ENCODE measurements at regions not wholly inside any gene's neighbourhood (a gene's known extent, or its start where the extent isn't known, plus 50 kb on each side); places are given as distances from the start of the nearest gene placed in this dataset.
"Not testable (repeated sequence)": the region's sequence is repeated elsewhere in the genome, so short reads cannot be mapped to it uniquely, and the experiment has no call there.

- 91 to 97% methylated on average over 19 of the region's 19 CpGs for WGBS, 2 donors
- intact Hi-C loops (cut with DNase I): not testable (repeated sequence)
These were observed 198.0 kb downstream of the MEIS1 start for GRCh38 chr2:66632882-66633281.

GRCh38 chr2:66633631-66634030, 198.7 kb downstream of the MEIS1 start:
- Histone ChIP-seq H3K36me3 (no peaks in the 10 kb centered on the region), H3K4me1 (no peaks in the 10 kb centered on the region), H3K4me3 (no peak overlapping the region), H3K9me3 (peaks cover 0 to 17% (median 0%) of the 10 kb centered on the region in 11 donors), H3K27ac (no peak overlapping the region), H3K27me3 (no peaks in the 10 kb centered on the region)
- intact Hi-C loops (cut with DNase I): no loop called here
- no peak for ATAC-seq
- TF ChIP-seq CTCF (IDR thresholded peaks at IDR 0.05): no peak
- no peak for DNase-seq
- WGBS, 2 donors: 88 to 90% methylated on average over 3 of the region's 3 CpGs

More at GRCh38 chr2:66632882-66633281, 198.0 kb downstream of the MEIS1 start:
- H3K36me3 ChIP-seq, H3K27me3 ChIP-seq, H3K4me3 ChIP-seq, H3K27ac ChIP-seq, H3K4me1 ChIP-seq, ATAC-seq, DNase-seq: not testable (repeated sequence)
- peaks cover 0 to 17% (median 0%) of the 10 kb centered on the region in 11 donors for H3K9me3 ChIP-seq

GRCh38 chr2:66634784-66635183, 199.9 kb downstream of the MEIS1 start:
- Histone ChIP-seq H3K27me3 (no peaks in the 10 kb centered on the region), H3K36me3 (no peaks in the 10 kb centered on the region), H3K4me3 (no peak overlapping the region), H3K27ac (no peak overlapping the region), H3K4me1 (no peaks in the 10 kb centered on the region), H3K9me3 (peaks cover 0 to 17% (median 0%) of the 10 kb centered on the region in 11 donors)
- intact Hi-C loops (cut with DNase I): no loop called here
- DNase-seq (no peak), ATAC-seq (no peak)
- no peak for TF ChIP-seq CTCF (IDR thresholded peaks at IDR 0.05)

- intact Hi-C loops (cut with DNase I): no loop called here
These were observed 206.8 kb downstream of the MEIS1 start for GRCh38 chr2:66641685-66642084.

GRCh38 chr2:66648081-66648480, 213.2 kb downstream of the MEIS1 start:
- DNase-seq; H3K27me3 ChIP-seq; H3K4me1 ChIP-seq; ATAC-seq; H3K36me3 ChIP-seq; H3K27ac ChIP-seq; intact Hi-C loops (cut with DNase I); H3K4me3 ChIP-seq: not testable (repeated sequence)
- WGBS, 2 donors: 56 to 73% methylated on average over 12 of the region's 12 CpGs
- H3K9me3 ChIP-seq: peaks cover 0 to 15% (median 0%) of the 10 kb centered on the region in 11 donors

More at GRCh38 chr2:66641685-66642084, 206.8 kb downstream of the MEIS1 start:
- TF ChIP-seq CTCF (IDR thresholded peaks at IDR 0.05): no peak
- Histone ChIP-seq H3K27ac (no peak overlapping the region), H3K9me3 (peaks cover 0 to 6% (median 0%) of the 10 kb centered on the region in 11 donors), H3K4me3 (no peak overlapping the region), H3K27me3 (no peaks in the 10 kb centered on the region), H3K36me3 (no peaks in the 10 kb centered on the region), H3K4me1 (no peaks in the 10 kb centered on the region)
- DNase-seq (no peak), ATAC-seq (no peak)
- 90 to 91% methylated on average over 6 of the region's 6 CpGs for WGBS, 2 donors
